H1 (cell line): ENCODE measurements at regions not wholly inside any gene's neighbourhood (a gene's known extent, or its start where the extent isn't known, plus 50 kb on each side); places are given as distances from the start of the nearest gene placed in this dataset.
A peak's percentile ranks its signal among the peaks of the same experiment; 100 is the strongest.

ENCODE experiments used
- CTCF ChIA-PET: fragments of 300-600 bp; sonication (Branson Sonifier 250); formaldehyde crosslinking; loops from one replicate; lab custom pipeline; 2021; ENCODE audit not compliant: partially characterized antibody; lab: Charles Lee
- POLR2A ChIA-PET: fragments of 300-600 bp; sonication (Branson Sonifier 250); formaldehyde crosslinking; loops from one replicate; lab custom pipeline; 2021; ENCODE audit warnings: inconsistent platforms; ENCODE audit not compliant: partially characterized antibody; lab: Charles Lee
- DNase-seq, 2 experiments: peaks; one replicate each; pipeline versions ENCODE4 v3.0.0 to v3.0.0-alpha.2; 2010 to 2022; ENCODE audit warnings: low spot score in 2 of 2, low read depth in 1 of 2, mixed read lengths in 1 of 2
- FAIRE-seq: peaks from 2 replicates; lab custom pipeline; 2011; peaks lifted over from hg19 to GRCh38; lab: Jason Lieb, UNC
- H2AFZ ChIP-seq: 2 replicates; pipeline ENCODE4 v1.8.1; 2012; ENCODE audit warnings: low read length, inconsistent platforms
- H2AK5ac ChIP-seq: 2 replicates; pipeline ENCODE4 v1.6.1; 2013; ENCODE audit warnings: low read depth, low read length
- H2BK120ac ChIP-seq: replicated peaks from 2 replicates; pipeline ENCODE3; 2013; ENCODE audit warnings: low read depth, low read length, inconsistent platforms
- H2BK12ac ChIP-seq: 2 replicates; pipeline ENCODE4 v1.6.1; 2013; ENCODE audit warnings: low read depth, low read length
- H2BK15ac ChIP-seq: 2 replicates; pipeline ENCODE4 v1.6.1; 2013; ENCODE audit warnings: low read length
- H2BK20ac ChIP-seq: 2 replicates; pipeline ENCODE4 v1.6.1; 2013; ENCODE audit warnings: low read length
- H2BK5ac ChIP-seq: 2 replicates; pipeline ENCODE4 v1.6.1; 2013; ENCODE audit warnings: low read depth, low read length
- H3K14ac ChIP-seq: 2 replicates; pipeline ENCODE4 v1.6.1; 2013; ENCODE audit warnings: inconsistent platforms; ENCODE audit not compliant: insufficient read length
- H3K18ac ChIP-seq: 2 replicates; pipeline ENCODE4 v1.6.1; 2013; ENCODE audit warnings: low read length; ENCODE audit errors: extremely low read depth
- H3K23ac ChIP-seq: 2 replicates; pipeline ENCODE4 v1.6.1; 2013; ENCODE audit warnings: inconsistent platforms; ENCODE audit not compliant: insufficient read length
- H3K23me2 ChIP-seq: 2 replicates; pipeline ENCODE4 v1.6.1; 2013; ENCODE audit warnings: low read depth, low read length
- H3K27ac ChIP-seq: 2 replicates; pipeline ENCODE4 v1.6.1; 2011; ENCODE audit warnings: low read depth, low read length, inconsistent platforms
- H3K27me3 ChIP-seq, 4 experiments: replicated peaks in 1 of 4; 1 replicate in 1 of 4; 2 replicates in 3 of 4; pipeline versions ENCODE4 v1.6.1 to v1.8.1; 2011 to 2013; ENCODE audit warnings: low read length in 3 of 4, mild to moderate bottlenecking in 3 of 4, inconsistent platforms in 2 of 4, mixed read lengths in 2 of 4, moderate library complexity in 1 of 4; ENCODE audit not compliant: control insufficient read depth in 3 of 4, insufficient read depth in 3 of 4; ENCODE audit errors: extremely low read depth in 1 of 4
- H3K36me3 ChIP-seq, 4 experiments: 2 replicates each; pipeline versions ENCODE4 v1.6.1 to v1.8.1; 2011 to 2013; ENCODE audit warnings: mild to moderate bottlenecking in 4 of 4, low read length in 3 of 4, moderate library complexity in 2 of 4, control low read depth in 1 of 4, inconsistent platforms in 1 of 4; ENCODE audit not compliant: insufficient read depth in 4 of 4, control insufficient read depth in 2 of 4
- H3K4ac ChIP-seq: replicated peaks from 2 replicates; pipeline ENCODE3; 2013; ENCODE audit warnings: low read length, low read depth, mixed read lengths, inconsistent platforms; ENCODE audit not compliant: insufficient read length
- H3K4me1 ChIP-seq, 4 experiments: replicated peaks in 1 of 4; 1 replicate in 1 of 4; 2 replicates in 3 of 4; pipeline versions ENCODE4 v1.6.1 to v1.8.1; 2011 to 2013; ENCODE audit warnings: low read length in 3 of 4, inconsistent platforms in 2 of 4, mixed read lengths in 1 of 4; ENCODE audit not compliant: insufficient read depth in 4 of 4, control insufficient read depth in 3 of 4
- H3K4me2 ChIP-seq, 2 experiments: 2 replicates each; pipeline versions ENCODE4 v1.6.1 to v1.8.1; 2011 to 2013; ENCODE audit warnings: low read depth in 2 of 2, low read length in 2 of 2, control low read depth in 1 of 2, inconsistent platforms in 1 of 2, mild to moderate bottlenecking in 1 of 2; ENCODE audit not compliant: insufficient read depth in 1 of 2
- H3K4me3 ChIP-seq, 4 experiments: fragments of 200-600, 300-600 bp in 1 of 4; sonication (generic), shearing (Covaris generic), sonication (Bioruptor Twin) in 1 of 4; 2 replicates each; pipeline versions ENCODE4 v1.5.1 to v1.8.1; 2011 to 2016; ENCODE audit warnings: low read length in 4 of 4, low read depth in 3 of 4, control low read depth in 2 of 4, inconsistent platforms in 2 of 4, mild to moderate bottlenecking in 2 of 4, mixed read lengths in 1 of 4, moderate library complexity in 1 of 4; ENCODE audit not compliant: insufficient read depth in 2 of 4; ENCODE audit errors: extremely low read depth in 1 of 4
- H3K56ac ChIP-seq: replicated peaks from 2 replicates; pipeline ENCODE3; 2013; ENCODE audit warnings: low read depth, mild to moderate bottlenecking, mixed read lengths, low read length, inconsistent platforms; ENCODE audit not compliant: insufficient read length
- H3K79me1 ChIP-seq: 2 replicates; pipeline ENCODE4 v1.6.1; 2013; ENCODE audit warnings: low read depth, low read length, control low read depth
- H3K79me2 ChIP-seq, 2 experiments: 2 replicates each; pipeline versions ENCODE4 v1.6.1 to v1.8.1; 2012 to 2013; ENCODE audit warnings: low read length in 2 of 2, mild to moderate bottlenecking in 2 of 2, inconsistent platforms in 1 of 2; ENCODE audit not compliant: insufficient read depth in 2 of 2, control insufficient read depth in 1 of 2
- H3K9ac ChIP-seq, 4 experiments: replicated peaks in 1 of 4; 1 replicate in 1 of 4; 2 replicates in 3 of 4; pipeline versions ENCODE4 v1.6.1 to v1.8.1; 2011 to 2013; ENCODE audit warnings: low read depth in 3 of 4, low read length in 3 of 4, control low read depth in 2 of 4, mild to moderate bottlenecking in 2 of 4, moderate library complexity in 2 of 4, inconsistent platforms in 1 of 4; ENCODE audit errors: extremely low read depth in 1 of 4
- H3K9me3 ChIP-seq, 2 experiments: 2 replicates each; pipeline versions ENCODE4 v1.6.1 to v1.8.1; 2012 to 2013; ENCODE audit warnings: mild to moderate bottlenecking in 2 of 2, moderate library complexity in 2 of 2, control low read depth in 1 of 2, inconsistent platforms in 1 of 2, low read depth in 1 of 2, low read length in 1 of 2, mixed read lengths in 1 of 2; ENCODE audit not compliant: insufficient read depth in 2 of 2
- H4K20me1 ChIP-seq, 2 experiments: replicated peaks in 1 of 2; 2 replicates each; pipeline versions ENCODE3 to v1.8.1; 2011 to 2013; ENCODE audit warnings: inconsistent platforms in 2 of 2, low read length in 2 of 2, mild to moderate bottlenecking in 1 of 2; ENCODE audit not compliant: insufficient read depth in 2 of 2, control insufficient read depth in 1 of 2
- H4K5ac ChIP-seq: 2 replicates; pipeline ENCODE4 v1.6.1; 2013; ENCODE audit warnings: low read length, low read depth, mixed read lengths, inconsistent platforms; ENCODE audit not compliant: insufficient read length
- H4K8ac ChIP-seq: 2 replicates; pipeline ENCODE4 v1.8.0; 2013; ENCODE audit warnings: mild to moderate bottlenecking, moderate library complexity, low read length, inconsistent platforms; ENCODE audit not compliant: insufficient read depth; ENCODE audit errors: extremely low read depth
- H4K91ac ChIP-seq: replicated peaks from 2 replicates; pipeline ENCODE3; 2013; ENCODE audit warnings: low read length, mixed read lengths, inconsistent platforms; ENCODE audit not compliant: insufficient read length
- BCL11A ChIP-seq, 2 experiments: IDR thresholded peaks; one replicate each; pipeline ENCODE4 v1.6.1; 2011; ENCODE audit warnings: low read depth in 2 of 2, low read length in 2 of 2, mild to moderate bottlenecking in 2 of 2
- CHD2 ChIP-seq: IDR thresholded peaks from 2 replicates; pipeline ENCODE4 v1.6.1; 2012; ENCODE audit warnings: low read length, improper control_type of control experiment
- HDAC2 ChIP-seq, 2 experiments: fragments of 300-600 bp in 1 of 2; sonication (generic) in 1 of 2; IDR thresholded peaks; 2 replicates each; pipeline ENCODE4 v1.6.1; 2011 to 2012; ENCODE audit warnings: low read depth in 2 of 2, low read length in 2 of 2, mild to moderate bottlenecking in 2 of 2, moderate library complexity in 2 of 2, borderline replicate concordance in 1 of 2, inconsistent platforms in 1 of 2
- HDAC6 ChIP-seq: IDR thresholded peaks from one replicate; pipeline ENCODE4 v1.7.1; 2012; ENCODE audit warnings: low read depth, mild to moderate bottlenecking, inconsistent platforms, low read length, moderate library complexity
- NANOG ChIP-seq: IDR thresholded peaks from 2 replicates; pipeline ENCODE4 v1.6.1; 2011; ENCODE audit warnings: low read length, low read depth, mild to moderate bottlenecking, inconsistent platforms; ENCODE audit not compliant: insufficient read depth, poor library complexity, severe bottlenecking
- POLR2A ChIP-seq, 2 experiments: IDR thresholded peaks; 1 replicate in 1 of 2; 2 replicates in 1 of 2; pipeline ENCODE4 v1.6.1; 2011; ENCODE audit warnings: low read depth in 2 of 2, low read length in 2 of 2, mild to moderate bottlenecking in 2 of 2; ENCODE audit errors: control extremely low read depth in 1 of 2
- RFX5 ChIP-seq: IDR thresholded peaks from 2 replicates; pipeline ENCODE4 v1.6.1; 2011; ENCODE audit warnings: low read depth, low read length, improper control_type of control experiment, borderline replicate concordance
- RNF2 ChIP-seq: fragments of 200-900, 300-1000 bp; sonication (generic); IDR thresholded peaks from 2 replicates; pipeline ENCODE4 v1.7.1; 2016; ENCODE audit warnings: borderline replicate concordance, low read depth, mild to moderate bottlenecking, antibody characterized with exemption, low read length; ENCODE audit not compliant: poor library complexity, severe bottlenecking; ENCODE audit errors: missing control alignments
- SAP30 ChIP-seq: fragments of 300-600 bp; sonication (generic); IDR thresholded peaks from 2 replicates; pipeline ENCODE4 v1.7.1; 2012; ENCODE audit warnings: low read length, moderate library complexity, mild to moderate bottlenecking, inconsistent platforms; ENCODE audit not compliant: insufficient read depth, insufficient replicate concordance
- SIN3A ChIP-seq, 2 experiments: IDR thresholded peaks in 1 of 2; conservative IDR thresholded peaks in 1 of 2; 2 replicates each; pipeline ENCODE4 v1.6.1; 2011 to 2012; ENCODE audit warnings: low read length in 2 of 2, improper control_type of control experiment in 1 of 2, low read depth in 1 of 2, mild to moderate bottlenecking in 1 of 2
- SP2 ChIP-seq: IDR thresholded peaks from 2 replicates; pipeline ENCODE4 v1.6.1; 2012; ENCODE audit warnings: mild to moderate bottlenecking, low read length, inconsistent platforms
- YY1 ChIP-seq: IDR thresholded peaks from 2 replicates; pipeline ENCODE4 v1.6.1; 2011; ENCODE audit warnings: low read depth, mild to moderate bottlenecking, low read length
- WGBS, 2 experiments: shearing (Covaris generic) in 1 of 2; methylation state at CpG; one replicate each; pipeline versions ENCODE4 v1.1.6 to v1.1.7; 2013 to 2015; ENCODE audit warnings: low lambda C conversion rate in 2 of 2, mixed read lengths in 2 of 2, inconsistent platforms in 1 of 2, low coverage in 1 of 2, missing lambda C conversion rate in 1 of 2; ENCODE audit not compliant: insufficient replicate concordance in 2 of 2, insufficient coverage in 1 of 2, insufficient read length in 1 of 2; ENCODE audit errors: extremely low coverage in 1 of 2, missing lambda C conversion rate in 1 of 2; 5-methylcytosine and 5-hydroxymethylcytosine counted together

- POLR2A ChIA-PET = interaction anchor here (1.0 kb wide), 1 partner anchor 18 kb away, joined by 3 read pairs; no protein-coding TSS in a partner anchor
- FAIRE-seq (no peak), DNase-seq (no peak)
- no peak overlapping the region for H2AK5ac ChIP-seq
- H3K4me3 ChIP-seq = no peak overlapping the region
- no peaks in the 10 kb centered on the region for H3K9me3 ChIP-seq
- H3K14ac ChIP-seq = no peak overlapping the region
- no peak overlapping the region for H3K9ac ChIP-seq
- no peak overlapping the region for H2BK12ac ChIP-seq
- H2BK5ac ChIP-seq = no peak overlapping the region
- no peak overlapping the region for H3K4ac ChIP-seq
- no peaks in the 10 kb centered on the region for H3K79me1 ChIP-seq
- no peak overlapping the region for H3K27ac ChIP-seq
- H3K23me2 ChIP-seq = no peaks in the 10 kb centered on the region
- no peak overlapping the region for H4K91ac ChIP-seq
- H3K4me2 ChIP-seq = no peak overlapping the region
- WGBS, 2 experiments = 89% methylated on average over 13 of the region's 13 CpGs; no CpG with 5 or more reads in 1 of the 2 experiments
- H2BK15ac ChIP-seq = no peak overlapping the region
- no peak overlapping the region for H3K56ac ChIP-seq
- H2BK20ac ChIP-seq = no peak overlapping the region
- H3K18ac ChIP-seq = no peak overlapping the region
- no peak overlapping the region for H2BK120ac ChIP-seq
- H3K27me3 ChIP-seq = no peaks in the 10 kb centered on the region
- H3K4me1 ChIP-seq = no peaks in the 10 kb centered on the region; a peak in 1 of 7 replicates
- H3K79me2 ChIP-seq = no peaks in the 10 kb centered on the region
- H2AFZ ChIP-seq = no peak overlapping the region
- CTCF ChIA-PET = interaction anchor here (1.1 kb wide), 1 partner anchor 219 kb away, joined by 4 read pairs; no protein-coding TSS in a partner anchor
- H4K8ac ChIP-seq = peak overlapping the region; percentile 16; the same call in 1 of the 2 replicates
- no peak overlapping the region for H4K5ac ChIP-seq
- H4K20me1 ChIP-seq = no peaks in the 10 kb centered on the region
- H3K23ac ChIP-seq = no peak overlapping the region
- no peaks in the 10 kb centered on the region for H3K36me3 ChIP-seq
- TF ChIP-seq CHD2 (no peak), HDAC6 (no peak), RNF2 (no peak), BCL11A (IDR thresholded peaks at IDR 0.05; ENCODE audit: low read depth in 2 of 2, low read length in 2 of 2) (no peak), SP2 (no peak), SAP30 (no peak), HDAC2 (IDR thresholded peaks at IDR 0.05; ENCODE audit: borderline replicate concordance in 1 of 2, low read depth in 2 of 2, low read length in 2 of 2) (no peak), NANOG (no peak), POLR2A (IDR thresholded peaks at IDR 0.05; ENCODE audit: control extremely low read depth in 1 of 2, low read depth in 2 of 2, low read length in 2 of 2) (no peak), RFX5 (no peak), SIN3A (conservative IDR thresholded peaks at IDR 0.05 in 1 of 2, IDR thresholded peaks at IDR 0.05 in 1 of 2; ENCODE audit: low read depth in 1 of 2, low read length in 2 of 2) (no peak), YY1 (no peak)
Observed at GRCh38 chr3:139107424-139108252, 62.9 kb upstream of the PRR23C start.
